ENCODE measurements at regions not wholly inside any gene's neighbourhood (a gene's known extent, or its start where the extent isn't known, plus 50 kb on each side); places are given as distances from the start of the nearest gene placed in this dataset.

- TF ChIP-seq, protein P1, sequence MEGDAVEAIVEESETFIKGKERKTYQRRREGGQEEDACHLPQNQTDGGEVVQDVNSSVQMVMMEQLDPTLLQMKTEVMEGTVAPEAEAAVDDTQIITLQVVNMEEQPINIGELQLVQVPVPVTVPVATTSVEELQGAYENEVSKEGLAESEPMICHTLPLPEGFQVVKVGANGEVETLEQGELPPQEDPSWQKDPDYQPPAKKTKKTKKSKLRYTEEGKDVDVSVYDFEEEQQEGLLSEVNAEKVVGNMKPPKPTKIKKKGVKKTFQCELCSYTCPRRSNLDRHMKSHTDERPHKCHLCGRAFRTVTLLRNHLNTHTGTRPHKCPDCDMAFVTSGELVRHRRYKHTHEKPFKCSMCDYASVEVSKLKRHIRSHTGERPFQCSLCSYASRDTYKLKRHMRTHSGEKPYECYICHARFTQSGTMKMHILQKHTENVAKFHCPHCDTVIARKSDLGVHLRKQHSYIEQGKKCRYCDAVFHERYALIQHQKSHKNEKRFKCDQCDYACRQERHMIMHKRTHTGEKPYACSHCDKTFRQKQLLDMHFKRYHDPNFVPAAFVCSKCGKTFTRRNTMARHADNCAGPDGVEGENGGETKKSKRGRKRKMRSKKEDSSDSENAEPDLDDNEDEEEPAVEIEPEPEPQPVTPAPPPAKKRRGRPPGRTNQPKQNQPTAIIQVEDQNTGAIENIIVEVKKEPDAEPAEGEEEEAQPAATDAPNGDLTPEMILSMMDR (optimal IDR thresholded peaks at IDR 0.05 in 1 of 3, IDR thresholded peaks at IDR 0.05 in 1 of 3, conservative IDR thresholded peaks at IDR 0.05 in 1 of 3; ENCODE audit: extremely low read depth in 1 of 3, insufficient read depth in 2 of 3, low read length in 3 of 3), result no peak
- no peak for TF ChIP-seq EZH2 (IDR thresholded peaks at IDR 0.05; ENCODE audit: low read length)
Measured at GRCh38 chr2:149921911-149922616, 334.5 kb upstream of the MMADHC start.

Measured in keratinocyte (primary cell).